ENCODE measurements at regions not wholly inside any gene's neighbourhood (a gene's known extent, or its start where the extent isn't known, plus 50 kb on each side); places are given as distances from the start of the nearest gene placed in this dataset.
"Not testable (repeated sequence)": the region's sequence is repeated elsewhere in the genome, so short reads cannot be mapped to it uniquely, and the experiment has no call there.

DNA sequence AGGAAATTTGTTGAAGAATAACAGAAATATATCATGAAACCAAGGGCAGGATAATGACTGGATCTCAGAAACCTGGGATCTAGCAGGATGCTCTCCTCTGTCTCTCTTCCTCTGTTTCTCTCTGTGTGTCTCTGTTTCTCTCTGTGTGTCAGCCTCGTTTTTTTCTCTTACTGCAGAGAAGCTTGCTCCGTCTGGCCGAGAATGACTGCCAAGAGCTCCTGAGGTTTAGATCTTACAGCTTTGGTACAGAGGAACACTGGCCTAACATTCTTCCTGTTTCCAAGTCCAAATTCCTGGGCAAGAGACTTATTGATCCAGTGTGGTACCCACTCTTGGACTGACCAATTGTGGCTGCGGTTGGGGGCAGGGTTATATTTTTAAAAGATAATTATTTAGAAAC lies 564.0 kb downstream of the XPNPEP1 start:
- H3K4me3 ChIP-seq (ENCODE audit: low read length in 2 of 2) = peak overlapping the region in 1 of 2 donors; percentile 37
- no peaks in the 10 kb centered on the region for H3K36me3 ChIP-seq (ENCODE audit: control insufficient read depth in 2 of 2, insufficient read depth in 2 of 2, low read length in 2 of 2)

GRCh38 chr10:109358325-109358724 lies 565.0 kb downstream of the XPNPEP1 start:
- Histone ChIP-seq H3K9ac (ENCODE audit: low read length in 2 of 2) (no peak overlapping the region), H3K9me3 (ENCODE audit: control insufficient read depth in 2 of 2, low read length in 2 of 2) (no peaks in the 10 kb centered on the region), H3K36me3 (ENCODE audit: control insufficient read depth in 2 of 2, insufficient read depth in 2 of 2, low read length in 2 of 2) (no peaks in the 10 kb centered on the region), H3K4me1 (ENCODE audit: control insufficient read depth, insufficient read depth, low read length) (peaks cover 4% of the 10 kb centered on the region), H3K27ac (ENCODE audit: low read length) (no peak overlapping the region), H3K27me3 (ENCODE audit: control insufficient read depth in 1 of 2, insufficient read depth in 2 of 2, low read length in 2 of 2) (no peaks in the 10 kb centered on the region), H3K4me3 (ENCODE audit: low read length in 2 of 2) (no peak overlapping the region)

More for the DNA sequence above, 564.0 kb downstream of the XPNPEP1 start:
- Histone ChIP-seq H3K27ac (ENCODE audit: low read length) (no peak overlapping the region), H3K9me3 (ENCODE audit: control insufficient read depth in 2 of 2, low read length in 2 of 2) (no peaks in the 10 kb centered on the region), H3K9ac (ENCODE audit: low read length in 2 of 2) (no peak overlapping the region), H3K4me1 (ENCODE audit: control insufficient read depth, insufficient read depth, low read length) (peaks cover 4% of the 10 kb centered on the region), H3K27me3 (ENCODE audit: control insufficient read depth in 1 of 2, insufficient read depth in 2 of 2, low read length in 2 of 2) (no peaks in the 10 kb centered on the region)

DNA sequence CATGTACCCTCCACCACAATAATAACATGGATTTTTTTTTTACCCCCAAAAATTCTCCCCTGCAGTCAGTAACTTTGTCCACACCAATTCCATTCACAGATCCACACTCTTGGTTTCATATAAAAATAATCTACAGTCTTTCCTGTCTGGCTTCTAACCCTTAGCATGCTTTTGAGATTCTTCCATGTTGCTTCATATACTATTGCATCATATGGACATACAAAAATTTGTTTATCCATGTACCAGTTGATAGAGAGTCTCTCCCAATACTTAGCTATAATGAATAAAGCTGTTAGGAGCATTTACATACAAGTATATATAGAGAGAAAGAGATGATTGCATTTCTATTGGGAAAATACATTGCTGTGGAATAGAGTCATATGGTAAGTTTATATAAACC lies 575.0 kb downstream of the XPNPEP1 start:
- Histone ChIP-seq H3K4me3 (ENCODE audit: low read length in 2 of 2) (no peak overlapping the region), H3K27me3 (ENCODE audit: control insufficient read depth in 1 of 2, insufficient read depth in 2 of 2, low read length in 2 of 2) (no peaks in the 10 kb centered on the region), H3K9me3 (ENCODE audit: control insufficient read depth in 2 of 2, low read length in 2 of 2) (no peaks in the 10 kb centered on the region), H3K9ac (ENCODE audit: low read length in 2 of 2) (no peak overlapping the region), H3K36me3 (ENCODE audit: control insufficient read depth in 2 of 2, insufficient read depth in 2 of 2, low read length in 2 of 2) (no peaks in the 10 kb centered on the region), H3K27ac (ENCODE audit: low read length) (no peak overlapping the region), H3K4me1 (ENCODE audit: control insufficient read depth, insufficient read depth, low read length) (no peaks in the 10 kb centered on the region)

- H3K9ac ChIP-seq (ENCODE audit: low read length in 2 of 2) = no peak overlapping the region
Observed at GRCh38 chr10:109343293-109343692, 580.0 kb downstream of the XPNPEP1 start.

DNA sequence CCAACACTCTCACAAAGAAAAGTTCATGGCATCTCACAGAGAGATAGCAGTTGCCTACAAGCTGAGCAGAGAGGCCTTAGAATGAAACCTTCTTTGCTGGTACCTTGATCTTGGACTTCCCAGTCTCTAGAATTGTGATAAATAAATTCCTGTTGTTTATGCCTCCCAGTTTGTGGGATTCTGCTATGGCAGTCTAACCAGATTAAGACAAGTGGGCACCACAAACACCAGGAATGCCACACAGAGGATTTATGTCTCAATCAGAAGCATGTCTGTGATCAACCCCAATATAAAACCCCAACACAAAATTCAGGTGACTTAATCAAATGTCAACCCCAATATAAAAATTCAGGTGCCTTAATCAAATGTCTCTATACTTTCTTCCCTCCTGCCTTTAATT lies 581.3 kb downstream of the XPNPEP1 start:
- H3K27me3 ChIP-seq (ENCODE audit: control insufficient read depth in 1 of 2, insufficient read depth in 2 of 2, low read length in 2 of 2) = no peaks in the 10 kb centered on the region
- H3K9me3 ChIP-seq (ENCODE audit: control insufficient read depth in 2 of 2, low read length in 2 of 2) = no peaks in the 10 kb centered on the region
- no peaks in the 10 kb centered on the region for H3K36me3 ChIP-seq (ENCODE audit: control insufficient read depth in 2 of 2, insufficient read depth in 2 of 2, low read length in 2 of 2)
- H3K4me3 ChIP-seq (ENCODE audit: low read length in 2 of 2) = no peak overlapping the region
- H3K9ac ChIP-seq (ENCODE audit: low read length in 2 of 2) = no peak overlapping the region
- H3K27ac ChIP-seq (ENCODE audit: low read length) = no peak overlapping the region
- H3K4me1 ChIP-seq (ENCODE audit: control insufficient read depth, insufficient read depth, low read length) = no peaks in the 10 kb centered on the region

More at GRCh38 chr10:109343293-109343692, 580.0 kb downstream of the XPNPEP1 start:
- no peaks in the 10 kb centered on the region for H3K36me3 ChIP-seq (ENCODE audit: control insufficient read depth in 2 of 2, insufficient read depth in 2 of 2, low read length in 2 of 2)
- no peaks in the 10 kb centered on the region for H3K9me3 ChIP-seq (ENCODE audit: control insufficient read depth in 2 of 2, low read length in 2 of 2)
- no peaks in the 10 kb centered on the region for H3K4me1 ChIP-seq (ENCODE audit: control insufficient read depth, insufficient read depth, low read length)
- no peak overlapping the region for H3K27ac ChIP-seq (ENCODE audit: low read length)
- H3K27me3 ChIP-seq (ENCODE audit: control insufficient read depth in 1 of 2, insufficient read depth in 2 of 2, low read length in 2 of 2) = no peaks in the 10 kb centered on the region
- no peak overlapping the region for H3K4me3 ChIP-seq (ENCODE audit: low read length in 2 of 2)

DNA sequence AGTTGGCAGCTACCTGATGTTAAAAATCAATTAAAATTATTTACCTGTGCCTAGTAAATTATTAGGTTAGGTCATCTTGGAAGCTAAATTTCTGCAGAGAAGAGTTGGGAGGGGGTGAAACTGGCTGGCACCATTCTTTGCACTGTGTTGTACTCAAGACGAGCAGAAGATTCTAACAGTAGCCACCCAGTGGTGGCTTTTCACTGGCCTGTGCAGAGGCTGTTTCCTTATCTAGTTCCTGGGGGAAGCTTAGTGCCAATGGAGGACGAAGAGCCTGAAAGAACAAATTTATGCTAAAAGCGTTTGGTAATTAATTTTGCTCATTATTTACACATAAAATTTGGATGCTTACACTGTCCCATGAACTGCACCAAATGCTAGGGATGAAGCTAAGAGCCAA lies 595.3 kb downstream of the XPNPEP1 start:
- no peaks in the 10 kb centered on the region for H3K36me3 ChIP-seq (ENCODE audit: control insufficient read depth in 2 of 2, insufficient read depth in 2 of 2, low read length in 2 of 2)
- no peak overlapping the region for H3K27ac ChIP-seq (ENCODE audit: low read length)
- no peaks in the 10 kb centered on the region for H3K9me3 ChIP-seq (ENCODE audit: control insufficient read depth in 2 of 2, low read length in 2 of 2)
- no peaks in the 10 kb centered on the region for H3K27me3 ChIP-seq (ENCODE audit: control insufficient read depth in 1 of 2, insufficient read depth in 2 of 2, low read length in 2 of 2)
- no peaks in the 10 kb centered on the region for H3K4me1 ChIP-seq (ENCODE audit: control insufficient read depth, insufficient read depth, low read length)
- no peak overlapping the region for H3K4me3 ChIP-seq (ENCODE audit: low read length in 2 of 2)
- H3K9ac ChIP-seq (ENCODE audit: low read length in 2 of 2) = no peak overlapping the region

GRCh38 chr10:109327266-109327665 lies 596.0 kb downstream of the XPNPEP1 start:
- H3K4me3 ChIP-seq (ENCODE audit: low read length in 2 of 2) = no peak overlapping the region
- no peaks in the 10 kb centered on the region for H3K4me1 ChIP-seq (ENCODE audit: control insufficient read depth, insufficient read depth, low read length)
- H3K9ac ChIP-seq (ENCODE audit: low read length in 2 of 2) = no peak overlapping the region
- no peaks in the 10 kb centered on the region for H3K36me3 ChIP-seq (ENCODE audit: control insufficient read depth in 2 of 2, insufficient read depth in 2 of 2, low read length in 2 of 2)
- H3K9me3 ChIP-seq (ENCODE audit: control insufficient read depth in 2 of 2, low read length in 2 of 2) = peaks cover 0 to 2% of the 10 kb centered on the region in 2 donors
- no peak overlapping the region for H3K27ac ChIP-seq (ENCODE audit: low read length)
- H3K27me3 ChIP-seq (ENCODE audit: control insufficient read depth in 1 of 2, insufficient read depth in 2 of 2, low read length in 2 of 2) = no peaks in the 10 kb centered on the region

DNA sequence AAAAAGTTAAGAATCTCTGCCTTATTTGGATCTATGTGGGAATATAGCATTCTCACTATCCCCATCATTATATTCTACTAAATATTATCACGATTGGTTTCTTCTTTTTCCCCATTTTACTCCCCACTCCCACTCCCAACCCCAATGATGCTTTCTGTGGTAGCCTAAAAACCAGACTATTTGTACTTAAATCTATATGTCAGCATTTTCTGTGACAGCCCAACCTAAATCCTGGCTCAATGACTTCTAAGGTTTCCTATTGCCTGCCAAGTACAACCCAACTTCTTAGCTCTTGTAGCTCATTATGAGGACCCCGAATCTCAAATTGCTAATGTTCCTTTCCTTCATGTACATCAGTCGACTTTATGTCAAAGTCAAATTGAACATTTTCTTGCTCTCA lies 598.6 kb downstream of the XPNPEP1 start:
- H3K36me3 ChIP-seq (ENCODE audit: control insufficient read depth in 2 of 2, insufficient read depth in 2 of 2, low read length in 2 of 2) = no peaks in the 10 kb centered on the region
- H3K4me3 ChIP-seq (ENCODE audit: low read length in 2 of 2) = no peak overlapping the region
- no peak overlapping the region for H3K27ac ChIP-seq (ENCODE audit: low read length)
- H3K4me1 ChIP-seq (ENCODE audit: control insufficient read depth, insufficient read depth, low read length) = no peaks in the 10 kb centered on the region
- H3K9me3 ChIP-seq (ENCODE audit: control insufficient read depth in 2 of 2, low read length in 2 of 2) = peaks cover 0 to 2% of the 10 kb centered on the region in 2 donors
- H3K9ac ChIP-seq (ENCODE audit: low read length in 2 of 2) = no peak overlapping the region
- no peaks in the 10 kb centered on the region for H3K27me3 ChIP-seq (ENCODE audit: control insufficient read depth in 1 of 2, insufficient read depth in 2 of 2, low read length in 2 of 2)

DNA sequence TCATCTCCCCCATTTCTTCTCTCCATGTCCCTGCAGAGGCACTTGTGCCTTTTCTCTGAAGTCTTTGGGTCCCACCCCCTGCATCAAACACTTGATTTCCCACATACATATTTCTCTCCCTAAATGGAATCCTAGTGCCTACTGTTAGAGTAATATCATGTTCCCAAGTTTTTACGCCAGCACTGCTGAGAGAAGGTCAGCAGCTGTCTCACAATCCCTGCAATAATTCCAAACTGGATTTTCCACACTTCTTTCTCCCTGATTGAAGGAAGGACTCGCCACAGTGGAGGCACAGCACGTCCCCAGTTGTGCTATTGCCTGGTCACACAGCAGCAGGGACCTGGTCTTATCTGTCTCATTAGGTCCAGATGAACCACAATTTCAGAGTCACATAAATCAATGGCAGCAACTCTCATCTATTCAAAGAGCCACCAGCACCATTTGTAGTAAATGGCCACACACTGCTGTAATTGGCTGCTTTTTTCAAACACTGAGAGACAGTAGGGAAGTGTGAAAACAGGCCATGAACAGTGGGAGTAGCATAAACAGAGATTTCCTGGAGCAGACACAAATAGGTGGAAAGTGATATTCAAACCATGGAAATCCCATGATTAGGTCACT lies 605.5 kb downstream of the XPNPEP1 start:
- H3K4me3 ChIP-seq (ENCODE audit: low read length in 2 of 2) = no peak overlapping the region
- no peaks in the 10 kb centered on the region for H3K27me3 ChIP-seq (ENCODE audit: control insufficient read depth in 1 of 2, insufficient read depth in 2 of 2, low read length in 2 of 2)
- no peak overlapping the region for H3K27ac ChIP-seq (ENCODE audit: low read length)
- no peaks in the 10 kb centered on the region for H3K36me3 ChIP-seq (ENCODE audit: control insufficient read depth in 2 of 2, insufficient read depth in 2 of 2, low read length in 2 of 2)
- no peaks in the 10 kb centered on the region for H3K4me1 ChIP-seq (ENCODE audit: control insufficient read depth, insufficient read depth, low read length)
- peaks cover 0 to 2% of the 10 kb centered on the region in 2 donors for H3K9me3 ChIP-seq (ENCODE audit: control insufficient read depth in 2 of 2, low read length in 2 of 2)
- H3K9ac ChIP-seq (ENCODE audit: low read length in 2 of 2) = no peak overlapping the region

GRCh38 chr10:109314016-109314415 lies 609.3 kb downstream of the XPNPEP1 start:
- H3K4me3 ChIP-seq (ENCODE audit: low read length in 2 of 2); H3K9me3 ChIP-seq (ENCODE audit: control insufficient read depth in 2 of 2, low read length in 2 of 2); H3K27me3 ChIP-seq (ENCODE audit: control insufficient read depth in 1 of 2, insufficient read depth in 2 of 2, low read length in 2 of 2); H3K27ac ChIP-seq (ENCODE audit: low read length); H3K9ac ChIP-seq (ENCODE audit: low read length in 2 of 2); H3K36me3 ChIP-seq (ENCODE audit: control insufficient read depth in 2 of 2, insufficient read depth in 2 of 2, low read length in 2 of 2); H3K4me1 ChIP-seq (ENCODE audit: control insufficient read depth, insufficient read depth, low read length): not testable (repeated sequence)

- not testable (repeated sequence) for H3K9me3 ChIP-seq (ENCODE audit: control insufficient read depth in 2 of 2, low read length in 2 of 2); H3K4me1 ChIP-seq (ENCODE audit: control insufficient read depth, insufficient read depth, low read length); H3K9ac ChIP-seq (ENCODE audit: low read length in 2 of 2); H3K4me3 ChIP-seq (ENCODE audit: low read length in 2 of 2); H3K36me3 ChIP-seq (ENCODE audit: control insufficient read depth in 2 of 2, insufficient read depth in 2 of 2, low read length in 2 of 2); H3K27ac ChIP-seq (ENCODE audit: low read length); H3K27me3 ChIP-seq (ENCODE audit: control insufficient read depth in 1 of 2, insufficient read depth in 2 of 2, low read length in 2 of 2)
Observed at GRCh38 chr10:109312555-109312954, 610.8 kb downstream of the XPNPEP1 start.

Measured in stomach smooth muscle (tissue), 2 donors.